ENCODE measurements at regions not wholly inside any gene's neighbourhood (a gene's known extent, or its start where the extent isn't known, plus 50 kb on each side); places are given as distances from the start of the nearest gene placed in this dataset.

GRCh38 chr4:41320278-41320677, 63.5 kb downstream of the UCHL1 start:
- TF ChIP-seq CTCF (IDR thresholded peaks at IDR 0.05): no peak
- TF ChIP-seq POLR2AphosphoS5 (IDR thresholded peaks at IDR 0.05; ENCODE audit: low read depth, low read length): no peak
- TF ChIP-seq REST (IDR thresholded peaks at IDR 0.05; ENCODE audit: insufficient read depth in 1 of 2, low read depth in 2 of 2, low read length in 1 of 2): no peak
- TF ChIP-seq SIN3A (IDR thresholded peaks at IDR 0.05; ENCODE audit: borderline replicate concordance, insufficient read depth, low read depth, low read length): no peak
- TF ChIP-seq TCF7L2 (IDR thresholded peaks at IDR 0.05; ENCODE audit: low read depth, low read length): no peak

Data from Panc1 (cell line).